Endothelial cell of umbilical vein (primary cell): ENCODE measurements at regions not wholly inside any gene's neighbourhood (a gene's known extent, or its start where the extent isn't known, plus 50 kb on each side); places are given as distances from the start of the nearest gene placed in this dataset.

Experiments used
- BruUV-seq: library from RNA; stranded (reverse); fragments of 400-500 nt; replicated peaks from 2 replicates; lab custom pipeline; 2021; lab: Mats Ljungman, UMichigan
- CTCF ChIA-PET: fragments of 300-600, 350-600 bp; sonication (Branson Sonifier 250); formaldehyde crosslinking; loops from one replicate; lab custom pipeline; 2021; ENCODE audit warnings: antibody characterized with exemption, inconsistent platforms; lab: Charles Lee
- POLR2A ChIA-PET: fragments of 300-600, 350-600 bp; sonication (Branson Sonifier 250); formaldehyde crosslinking; loops from one replicate; lab custom pipeline; 2021; ENCODE audit warnings: antibody characterized with exemption, inconsistent platforms; lab: Charles Lee
- DNase-seq: peaks from one replicate; pipeline ENCODE4 v3.0.0-alpha.2; 2011; ENCODE audit warnings: low read depth, low spot score
- FAIRE-seq: peaks from 2 replicates; lab custom pipeline; 2011; peaks lifted over from hg19 to GRCh38; lab: Jason Lieb, UNC
- H2AFZ ChIP-seq: 2 replicates; pipeline ENCODE4 v1.6.0; 2012; ENCODE audit warnings: low read depth, low read length, control low read depth, inconsistent platforms
- H3K27ac ChIP-seq: 2 replicates; pipeline ENCODE4 v1.5.1; 2011; ENCODE audit warnings: low read depth, mild to moderate bottlenecking, control low read depth, low read length, moderate library complexity; ENCODE audit not compliant: insufficient read depth
- H3K27me3 ChIP-seq, 2 experiments: 2 replicates each; pipeline versions ENCODE4 v1.6.0 to v1.6.1; 2011; ENCODE audit warnings: low read length in 2 of 2, mixed read lengths in 1 of 2; ENCODE audit not compliant: control insufficient read depth in 2 of 2, insufficient read depth in 2 of 2
- H3K36me3 ChIP-seq, 2 experiments: 2 replicates in 1 of 2; 3 replicates in 1 of 2; pipeline ENCODE4 v1.5.1; 2011; ENCODE audit warnings: low read length in 2 of 2, mild to moderate bottlenecking in 1 of 2, moderate library complexity in 1 of 2; ENCODE audit not compliant: control insufficient read depth in 2 of 2, insufficient read depth in 2 of 2; ENCODE audit errors: extremely low read depth in 1 of 2
- H3K4me1 ChIP-seq: 3 replicates; pipeline ENCODE4 v1.5.1; 2011; ENCODE audit warnings: mild to moderate bottlenecking, low read length; ENCODE audit not compliant: control insufficient read depth, insufficient read depth; ENCODE audit errors: extremely low read depth
- H3K4me2 ChIP-seq: 2 replicates; pipeline ENCODE4 v1.6.1; 2011; ENCODE audit warnings: low read length, control low read depth, mixed read lengths; ENCODE audit not compliant: insufficient read depth
- H3K4me3 ChIP-seq, 3 experiments: fragments of 200-600 bp in 1 of 3; sonication (generic), shearing (Covaris generic) in 1 of 3; replicated peaks in 1 of 3; 2 replicates each; pipeline ENCODE4 v1.5.1; 2011 to 2016; ENCODE audit warnings: control low read depth in 3 of 3, low read length in 3 of 3, mild to moderate bottlenecking in 2 of 3, inconsistent platforms in 1 of 3, low read depth in 1 of 3, moderate library complexity in 1 of 3; ENCODE audit not compliant: insufficient read depth in 1 of 3
- H3K79me2 ChIP-seq: 2 replicates; pipeline ENCODE4 v1.6.0; 2012; ENCODE audit warnings: low read length, inconsistent platforms; ENCODE audit not compliant: control insufficient read depth, insufficient read depth
- H3K9ac ChIP-seq: replicated peaks from 2 replicates; pipeline ENCODE3; 2011; ENCODE audit warnings: low read length, control low read depth; ENCODE audit not compliant: insufficient read depth; ENCODE audit errors: extremely low read depth
- H3K9me1 ChIP-seq: replicated peaks from 3 replicates; pipeline ENCODE4 v1.6.0; 2011; ENCODE audit warnings: mild to moderate bottlenecking, low read length; ENCODE audit not compliant: control insufficient read depth, insufficient read depth; ENCODE audit errors: extremely low read depth
- H3K9me3 ChIP-seq: replicated peaks from 2 replicates; pipeline ENCODE4 v1.5.1; 2012; ENCODE audit warnings: low read length, inconsistent platforms; ENCODE audit not compliant: control insufficient read depth, insufficient read depth
- H4K20me1 ChIP-seq: replicated peaks from 2 replicates; pipeline ENCODE3; 2011; ENCODE audit warnings: mild to moderate bottlenecking, low read length; ENCODE audit not compliant: control insufficient read depth, insufficient read depth; ENCODE audit errors: extremely low read depth
- EZH2 ChIP-seq: IDR thresholded peaks from 2 replicates; pipeline ENCODE4 v1.6.1; 2012; ENCODE audit warnings: borderline replicate concordance, low read depth, mild to moderate bottlenecking, moderate library complexity, low read length, inconsistent platforms; ENCODE audit not compliant: severe bottlenecking
- FOS ChIP-seq: IDR thresholded peaks from 2 replicates; pipeline ENCODE4 v1.6.1; 2011; ENCODE audit warnings: mild to moderate bottlenecking, low read length, moderate library complexity, borderline replicate concordance; ENCODE audit not compliant: insufficient read depth
- GATA2 ChIP-seq: IDR thresholded peaks from 2 replicates; pipeline ENCODE4 v1.7.0; 2011; ENCODE audit warnings: low read depth, mild to moderate bottlenecking, moderate library complexity, mixed read lengths, low read length; ENCODE audit not compliant: insufficient read length, insufficient read depth
- JUN ChIP-seq: IDR thresholded peaks from 2 replicates; pipeline ENCODE4 v1.6.1; 2011; ENCODE audit warnings: borderline replicate concordance, low read depth; ENCODE audit not compliant: insufficient read length, insufficient read depth
- MYC ChIP-seq: IDR thresholded peaks from one replicate; pipeline ENCODE4 v1.6.1; 2011; ENCODE audit warnings: mild to moderate bottlenecking, low read depth, low read length
- POLR2A ChIP-seq: IDR thresholded peaks from 2 replicates; pipeline ENCODE4 v1.6.1; 2012; ENCODE audit warnings: low read depth, mild to moderate bottlenecking, control low read depth, low read length
- POLR2AphosphoS5 ChIP-seq: IDR thresholded peaks from 2 replicates; pipeline ENCODE4 v1.6.1; 2012; ENCODE audit warnings: low read depth, mild to moderate bottlenecking, control low read depth, low read length, moderate library complexity; ENCODE audit not compliant: insufficient read depth
- dilution Hi-C: fragments of 300-500 bp; cut with MboI; formaldehyde crosslinking; loops from one replicate; pipeline ENCODE4 v1.15.0; 2019; ENCODE audit warnings: low sequenced_read_pairs; ENCODE audit not compliant: extremely low pct_ligation_motif_present
- intact Hi-C: fragments of 100-400 bp; cut with micrococcal nuclease; formaldehyde crosslinking; loops from one replicate; pipeline ENCODE4 v1.10.0; 2022
- TF ChIP-seq, protein P1 (sequence below), 2 donors: IDR thresholded peaks; 1 replicate in 1 of 2; 2 replicates in 1 of 2; pipeline ENCODE4 v1.5.1; 2011; ENCODE audit warnings: low read length in 2 of 2, mild to moderate bottlenecking in 2 of 2, moderate library complexity in 2 of 2, control low read depth in 1 of 2, inconsistent platforms in 1 of 2, low read depth in 1 of 2; ENCODE audit not compliant: insufficient read depth in 1 of 2; ENCODE audit errors: extremely low read depth in 1 of 2
- TF ChIP-seq, protein P2 (sequence below): IDR thresholded peaks from 2 replicates; pipeline ENCODE4 v1.6.1; 2011; ENCODE audit not compliant: insufficient read depth, insufficient read length

DNA sequence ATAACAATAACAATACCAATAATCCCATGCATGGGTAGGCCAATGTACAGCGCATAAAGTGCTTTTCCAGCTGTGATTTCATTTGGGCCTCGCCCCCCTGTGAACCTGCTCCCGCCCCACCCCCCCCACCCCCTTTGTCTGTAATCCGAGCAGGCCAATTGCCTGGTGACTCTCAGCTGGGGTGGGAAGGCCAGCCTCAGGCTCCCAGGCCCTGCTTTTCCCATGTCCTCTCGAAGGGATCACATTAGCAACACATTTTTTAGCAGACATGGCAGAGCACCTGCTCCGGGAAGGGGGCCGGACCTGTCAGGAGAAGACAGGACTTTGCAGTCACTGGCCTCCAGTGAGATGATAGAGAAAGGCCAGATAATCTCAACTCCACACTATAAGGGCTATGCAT lies 439.3 kb downstream of the RPS24 start:
- no TSS peak for BruUV-seq

DNA sequence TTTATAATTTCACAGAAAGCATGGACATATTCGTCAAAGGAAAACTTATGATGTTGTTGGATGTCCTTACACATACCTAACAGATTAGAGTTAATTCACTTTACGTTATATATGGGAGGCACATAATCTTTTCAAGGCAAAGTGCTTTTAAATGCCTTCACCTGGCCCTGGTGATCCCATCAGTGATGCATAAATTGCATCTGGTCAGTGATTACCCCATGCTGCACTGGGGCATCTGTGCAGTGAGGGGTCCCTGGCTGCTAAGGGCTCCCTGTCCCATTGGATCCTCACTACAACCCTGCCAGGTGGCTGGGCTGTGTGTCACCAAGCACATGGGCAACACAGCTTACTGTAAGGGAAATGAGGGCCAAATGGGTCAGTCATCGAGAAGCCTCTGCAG lies 441.1 kb downstream of the RPS24 start:
- no TSS peak for BruUV-seq
- FAIRE-seq (no peak), DNase-seq (no peak)
- ChIA-PET CTCF (no interaction called here), POLR2A (no interaction called here)
- dilution Hi-C loops, result no loop called here
- Histone ChIP-seq H3K27me3 (peaks cover 4 to 10% of the 10 kb centered on the region in 2 experiments), H3K9me1 (no peaks in the 10 kb centered on the region), H2AFZ (no peak overlapping the region), H3K4me3 (no peak overlapping the region), H3K4me2 (no peak overlapping the region), H3K9me3 (no peaks in the 10 kb centered on the region), H3K9ac (no peak overlapping the region), H3K36me3 (no peaks in the 10 kb centered on the region), H4K20me1 (no peaks in the 10 kb centered on the region), H3K79me2 (no peaks in the 10 kb centered on the region), H3K4me1 (no peaks in the 10 kb centered on the region), H3K27ac (no peak overlapping the region)
- intact Hi-C loops, result no loop called here
- TF ChIP-seq EZH2 (no peak), FOS (no peak), JUN (no peak), POLR2A (no peak), GATA2 (no peak), POLR2AphosphoS5 (no peak), MYC (no peak)
- TF ChIP-seq, protein P1, sequence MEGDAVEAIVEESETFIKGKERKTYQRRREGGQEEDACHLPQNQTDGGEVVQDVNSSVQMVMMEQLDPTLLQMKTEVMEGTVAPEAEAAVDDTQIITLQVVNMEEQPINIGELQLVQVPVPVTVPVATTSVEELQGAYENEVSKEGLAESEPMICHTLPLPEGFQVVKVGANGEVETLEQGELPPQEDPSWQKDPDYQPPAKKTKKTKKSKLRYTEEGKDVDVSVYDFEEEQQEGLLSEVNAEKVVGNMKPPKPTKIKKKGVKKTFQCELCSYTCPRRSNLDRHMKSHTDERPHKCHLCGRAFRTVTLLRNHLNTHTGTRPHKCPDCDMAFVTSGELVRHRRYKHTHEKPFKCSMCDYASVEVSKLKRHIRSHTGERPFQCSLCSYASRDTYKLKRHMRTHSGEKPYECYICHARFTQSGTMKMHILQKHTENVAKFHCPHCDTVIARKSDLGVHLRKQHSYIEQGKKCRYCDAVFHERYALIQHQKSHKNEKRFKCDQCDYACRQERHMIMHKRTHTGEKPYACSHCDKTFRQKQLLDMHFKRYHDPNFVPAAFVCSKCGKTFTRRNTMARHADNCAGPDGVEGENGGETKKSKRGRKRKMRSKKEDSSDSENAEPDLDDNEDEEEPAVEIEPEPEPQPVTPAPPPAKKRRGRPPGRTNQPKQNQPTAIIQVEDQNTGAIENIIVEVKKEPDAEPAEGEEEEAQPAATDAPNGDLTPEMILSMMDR (IDR thresholded peaks at IDR 0.05; ENCODE audit: extremely low read depth in 1 of 2, insufficient read depth in 1 of 2, low read depth in 1 of 2, low read length in 2 of 2), result no peak
- TF ChIP-seq, protein P2, sequence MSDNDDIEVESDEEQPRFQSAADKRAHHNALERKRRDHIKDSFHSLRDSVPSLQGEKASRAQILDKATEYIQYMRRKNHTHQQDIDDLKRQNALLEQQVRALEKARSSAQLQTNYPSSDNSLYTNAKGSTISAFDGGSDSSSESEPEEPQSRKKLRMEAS, result no peak

More for the DNA sequence above, 439.3 kb downstream of the RPS24 start:
- CTCF ChIA-PET, result interaction anchor here (0.7 kb wide), 1 partner anchor 1580 kb away, joined by 3 read pairs; no protein-coding TSS in a partner anchor
- dilution Hi-C loops, result no loop called here
- Histone ChIP-seq H3K4me3 (no peak overlapping the region), H2AFZ (no peak overlapping the region), H3K9me3 (no peaks in the 10 kb centered on the region), H3K36me3 (no peaks in the 10 kb centered on the region), H3K9me1 (no peaks in the 10 kb centered on the region), H3K79me2 (no peaks in the 10 kb centered on the region), H3K27me3 (no peaks in the 10 kb centered on the region), H3K27ac (no peak overlapping the region), H3K9ac (no peak overlapping the region), H3K4me2 (no peak overlapping the region), H4K20me1 (no peaks in the 10 kb centered on the region), H3K4me1 (no peaks in the 10 kb centered on the region)
- intact Hi-C loops, result no loop called here
- TF ChIP-seq, protein P1 (IDR thresholded peaks at IDR 0.05; ENCODE audit: extremely low read depth in 1 of 2, insufficient read depth in 1 of 2, low read depth in 1 of 2, low read length in 2 of 2), result no peak
- TF ChIP-seq FOS, result no peak
- no peak for TF ChIP-seq POLR2AphosphoS5
- no peak for TF ChIP-seq EZH2
- no peak for TF ChIP-seq POLR2A
- no peak for TF ChIP-seq GATA2
- DNase-seq, result no peak
- no peak for FAIRE-seq
- POLR2A ChIA-PET, result no interaction called here
